Activated naive CD8-positive, alpha-beta T cell treated with anti-CD3 and anti-CD28 coated beads, Interleukin-2, amount 50 U/mL, for 24 hours (primary cell): ENCODE measurements at regions not wholly inside any gene's neighbourhood (a gene's known extent, or its start where the extent isn't known, plus 50 kb on each side); places are given as distances from the start of the nearest gene placed in this dataset.
"Not testable (repeated sequence)": the region's sequence is repeated elsewhere in the genome, so short reads cannot be mapped to it uniquely, and the experiment has no call there.

Experiments
- ATAC-seq: fragments of 150-1000 bp; cut with Tn5 transposase; one replicate; pipeline ENCODE4 v1.10.0; 2021
- DNase-seq: peaks from one replicate; pipeline ENCODE4 v3.0.0; 2021
- H3K27ac Mint-ChIP-seq: one replicate; pipeline ENCODE4 v1.8.0; 2021; ENCODE audit warnings: mild to moderate bottlenecking, mixed read lengths
- H3K27me3 Mint-ChIP-seq: one replicate; pipeline ENCODE4 v1.8.0; 2021; ENCODE audit warnings: mixed read lengths
- H3K36me3 Mint-ChIP-seq: one replicate; pipeline ENCODE4 v1.8.0; 2021; ENCODE audit warnings: low read depth, mixed read lengths
- H3K4me1 Mint-ChIP-seq: one replicate; pipeline ENCODE4 v1.8.0; 2021; ENCODE audit warnings: mixed read lengths
- H3K4me3 Mint-ChIP-seq: one replicate; pipeline ENCODE4 v1.8.0; 2021; ENCODE audit warnings: mild to moderate bottlenecking, moderate library complexity, mixed read lengths
- H3K9me3 Mint-ChIP-seq: one replicate; pipeline ENCODE4 v1.8.0; 2021; ENCODE audit warnings: mixed read lengths

DNA sequence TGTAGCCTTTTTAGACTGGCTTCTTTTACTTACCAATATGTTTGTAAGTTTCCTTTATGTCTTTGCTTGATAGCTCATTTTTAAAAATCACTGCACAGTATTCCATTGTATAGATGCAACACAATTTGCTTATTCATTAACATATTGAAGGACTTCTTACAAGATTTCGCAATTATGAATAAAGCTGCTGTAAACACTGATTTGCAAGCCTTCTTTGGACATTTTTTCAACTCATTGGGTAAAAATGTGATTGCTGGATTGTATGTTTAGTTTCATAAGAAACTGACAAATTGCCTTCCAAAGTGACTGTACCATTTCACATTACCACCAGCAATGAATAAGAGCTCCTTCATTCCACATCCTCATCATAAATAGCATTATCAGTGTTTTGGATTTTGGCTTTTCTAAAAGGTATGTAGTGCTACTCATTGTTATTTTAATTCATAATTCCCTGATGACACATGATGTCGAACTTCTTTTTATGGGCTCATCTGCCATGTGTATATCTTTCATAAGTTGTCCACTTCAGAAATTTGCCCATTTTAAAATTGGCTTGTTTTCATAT is 80.7 kb downstream of the TFAP2B start:
- Mint-ChIP-seq H3K4me3 (no peak overlapping the region), H3K9me3 (peaks cover 10% of the 10 kb centered on the region)

DNA sequence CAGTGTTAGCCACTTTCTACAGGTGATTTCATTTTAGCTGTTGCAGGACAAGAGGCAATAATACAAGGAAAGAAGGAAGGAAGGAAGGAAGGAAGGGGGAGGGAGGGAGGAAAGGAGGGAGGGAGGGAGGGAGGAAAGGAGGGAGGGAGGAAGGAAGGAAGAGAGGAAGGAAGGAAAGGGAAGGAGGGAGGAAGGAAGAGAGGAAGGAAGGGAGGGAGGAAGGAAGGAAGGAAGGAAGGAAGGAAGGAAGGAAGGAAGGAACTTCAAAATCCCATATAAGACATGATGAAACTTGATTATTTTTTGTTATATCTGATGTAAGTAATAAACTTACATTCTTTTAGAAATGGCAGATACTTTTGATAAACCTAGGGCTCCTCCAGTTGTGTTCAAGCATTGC is 83.6 kb downstream of the TFAP2B start:
- ATAC-seq (no peak), DNase-seq (no peak)
- Mint-ChIP-seq H3K27me3 (no peaks in the 10 kb centered on the region), H3K9me3 (no peaks in the 10 kb centered on the region), H3K36me3 (no peaks in the 10 kb centered on the region), H3K4me1 (no peaks in the 10 kb centered on the region), H3K27ac (no peak overlapping the region), H3K4me3 (no peak overlapping the region)

More for the DNA sequence above, 80.7 kb downstream of the TFAP2B start:
- no peak for ATAC-seq
- DNase-seq, result no peak
- Mint-ChIP-seq H3K27ac (no peak overlapping the region), H3K4me1 (no peaks in the 10 kb centered on the region), H3K27me3 (no peaks in the 10 kb centered on the region), H3K36me3 (no peaks in the 10 kb centered on the region)

DNA sequence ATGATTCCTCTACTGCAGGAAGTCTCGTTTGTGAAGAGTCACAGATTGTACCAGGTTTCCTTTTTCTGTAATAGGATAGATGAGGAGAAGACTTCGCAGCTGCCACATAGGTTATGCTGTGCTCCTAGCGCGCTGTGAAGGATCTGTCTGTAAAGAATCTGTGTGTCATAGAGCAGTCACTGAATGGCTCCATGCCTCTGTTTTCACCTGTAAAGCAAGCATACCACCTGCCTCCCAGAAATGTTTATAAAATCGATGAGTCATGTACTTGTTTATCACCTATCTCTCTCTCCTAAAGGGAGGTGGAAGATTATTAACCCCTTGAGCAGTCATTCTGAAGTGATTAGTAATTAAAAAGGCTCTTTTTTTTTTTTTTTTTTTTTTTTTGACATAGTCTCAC is 86.6 kb downstream of the TFAP2B start:
- H3K27me3 Mint-ChIP-seq, result no peaks in the 10 kb centered on the region
- no peak overlapping the region for H3K4me3 Mint-ChIP-seq
- H3K27ac Mint-ChIP-seq, result no peak overlapping the region
- H3K9me3 Mint-ChIP-seq, result no peaks in the 10 kb centered on the region
- ATAC-seq (no peak), DNase-seq (no peak)
- no peaks in the 10 kb centered on the region for H3K36me3 Mint-ChIP-seq
- H3K4me1 Mint-ChIP-seq, result no peaks in the 10 kb centered on the region

DNA sequence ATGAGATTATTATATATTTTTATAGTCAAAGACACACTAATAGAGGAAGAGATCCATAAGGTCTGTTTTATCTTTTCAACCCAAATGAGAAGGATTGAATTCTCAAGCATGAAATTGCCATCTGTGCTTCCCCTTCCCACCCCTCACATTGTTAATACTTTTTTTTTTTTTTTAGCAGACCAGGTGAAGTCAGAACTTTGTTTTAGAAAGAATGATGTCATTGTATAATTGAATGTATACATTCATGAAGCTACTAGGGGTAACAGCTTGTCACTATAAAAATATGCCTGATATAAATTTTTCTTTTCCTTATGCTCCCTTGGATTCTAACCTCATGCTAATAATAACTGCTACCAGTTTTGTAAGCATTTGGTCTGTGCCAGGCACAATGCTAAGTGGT is 88.9 kb downstream of the TFAP2B start:
- no peaks in the 10 kb centered on the region for H3K36me3 Mint-ChIP-seq
- DNase-seq (no peak), ATAC-seq (no peak)
- no peak overlapping the region for H3K4me3 Mint-ChIP-seq
- no peaks in the 10 kb centered on the region for H3K27me3 Mint-ChIP-seq
- H3K4me1 Mint-ChIP-seq, result no peaks in the 10 kb centered on the region
- H3K27ac Mint-ChIP-seq, result no peak overlapping the region
- no peaks in the 10 kb centered on the region for H3K9me3 Mint-ChIP-seq

DNA sequence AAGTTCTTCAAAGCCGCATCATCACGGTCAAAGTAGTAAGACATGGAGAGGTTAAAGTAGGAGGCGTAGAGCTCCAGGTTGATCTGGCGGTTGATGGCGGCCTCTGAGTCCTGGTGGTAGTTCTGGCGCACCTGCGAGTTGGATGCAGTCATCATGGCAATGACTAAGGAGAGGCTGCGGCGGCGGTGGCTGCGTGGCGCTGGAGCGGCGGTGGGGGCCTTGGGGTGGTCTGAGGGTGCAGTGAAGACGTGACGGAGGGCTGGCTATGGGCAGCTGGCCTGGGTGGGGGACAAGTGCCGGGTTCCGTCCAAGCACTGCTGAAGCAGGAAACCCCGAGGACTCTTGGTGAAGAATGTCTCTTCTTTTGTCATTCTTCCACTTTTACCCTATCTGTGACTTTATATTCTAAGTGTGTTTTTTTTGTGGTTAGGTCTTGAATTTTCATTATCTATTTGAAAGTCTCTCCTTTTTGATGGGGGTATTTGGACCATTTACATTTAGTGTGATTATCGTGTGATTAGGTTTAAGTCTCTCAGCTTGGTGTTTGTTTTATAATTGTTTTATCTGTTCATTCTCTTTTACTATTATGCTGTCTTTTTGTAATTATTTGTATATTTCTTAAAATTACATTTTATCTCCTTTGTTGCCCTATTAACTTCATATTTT is 94.6 kb downstream of the TFAP2B start:
- Mint-ChIP-seq H3K36me3 (no peaks in the 10 kb centered on the region), H3K27ac (no peak overlapping the region), H3K4me3 (no peak overlapping the region), H3K4me1 (no peaks in the 10 kb centered on the region), H3K27me3 (no peaks in the 10 kb centered on the region), H3K9me3 (peaks cover 4% of the 10 kb centered on the region)
- no peak for ATAC-seq
- no peak for DNase-seq

DNA sequence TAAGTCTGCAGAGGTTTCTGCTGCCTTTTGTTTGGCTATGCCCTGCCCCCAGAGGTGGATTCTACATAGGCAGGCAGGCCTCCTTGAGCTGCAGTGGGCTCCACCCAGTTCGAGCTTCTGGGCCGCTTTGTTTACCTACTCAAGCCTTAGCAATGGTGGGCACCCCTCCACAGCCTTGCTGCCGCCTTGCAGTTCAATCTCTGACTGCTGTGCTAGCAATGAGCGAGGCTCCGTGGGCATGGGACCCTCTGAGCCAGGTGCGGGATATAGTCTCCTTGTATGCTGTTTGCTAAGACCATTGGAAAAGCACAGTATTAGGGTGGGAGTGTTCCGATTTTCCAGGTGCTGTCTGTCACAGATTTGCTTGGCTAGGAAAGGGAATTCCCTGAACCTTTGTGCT is 102.7 kb downstream of the TFAP2B start:
- DNase-seq, H3K4me3 Mint-ChIP-seq, H3K4me1 Mint-ChIP-seq, H3K27ac Mint-ChIP-seq, H3K27me3 Mint-ChIP-seq, ATAC-seq, H3K36me3 Mint-ChIP-seq: not testable (repeated sequence)
- peaks cover 15% of the 10 kb centered on the region for H3K9me3 Mint-ChIP-seq

GRCh38 chr6:50921968-50922367 is 103.3 kb downstream of the TFAP2B start:
- no peaks in the 10 kb centered on the region for H3K27me3 Mint-ChIP-seq
- no peaks in the 10 kb centered on the region for H3K36me3 Mint-ChIP-seq
- H3K9me3 Mint-ChIP-seq, result peaks cover 15% of the 10 kb centered on the region
- H3K4me1 Mint-ChIP-seq, result no peaks in the 10 kb centered on the region
- ATAC-seq (no peak), DNase-seq (no peak)
- no peak overlapping the region for H3K4me3 Mint-ChIP-seq
- no peak overlapping the region for H3K27ac Mint-ChIP-seq

- ATAC-seq, result no peak
- Mint-ChIP-seq H3K4me1 (no peaks in the 10 kb centered on the region), H3K27ac (peak overlapping the region; percentile 20), H3K36me3 (no peaks in the 10 kb centered on the region), H3K4me3 (no peak overlapping the region), H3K27me3 (no peaks in the 10 kb centered on the region), H3K9me3 (peaks cover 15% of the 10 kb centered on the region)
- DNase-seq, result no peak
These were observed 104.2 kb downstream of the TFAP2B start for GRCh38 chr6:50922579-50923525.

- Mint-ChIP-seq H3K4me3 (no peak overlapping the region), H3K4me1 (no peaks in the 10 kb centered on the region), H3K9me3 (peaks cover 15% of the 10 kb centered on the region), H3K36me3 (no peaks in the 10 kb centered on the region), H3K27me3 (no peaks in the 10 kb centered on the region), H3K27ac (no peak overlapping the region)
- no peak for DNase-seq
- ATAC-seq, result no peak
These were observed 106.1 kb downstream of the TFAP2B start for GRCh38 chr6:50924758-50925157.

DNA sequence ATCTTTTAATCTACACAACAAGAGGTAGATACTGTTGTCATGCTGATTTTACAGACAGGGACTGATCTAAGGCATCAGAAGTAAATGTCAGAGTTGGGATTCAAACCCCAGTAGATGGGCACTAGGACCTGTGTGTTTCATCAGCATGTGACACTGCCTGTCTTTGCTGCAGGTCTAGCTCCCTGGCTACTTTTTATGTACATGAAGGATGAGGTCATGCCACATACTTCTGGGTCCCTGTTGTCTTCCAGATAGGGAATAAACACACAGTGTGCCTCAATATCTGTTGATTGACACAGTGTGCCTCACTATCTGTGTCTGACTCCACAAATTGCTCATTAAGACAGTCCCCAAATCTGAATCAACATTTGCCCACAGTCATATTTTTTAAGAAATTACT is 106.9 kb downstream of the TFAP2B start:
- DNase-seq, result no peak
- Mint-ChIP-seq H3K4me1 (no peaks in the 10 kb centered on the region), H3K27me3 (no peaks in the 10 kb centered on the region), H3K27ac (no peak overlapping the region), H3K4me3 (no peak overlapping the region), H3K9me3 (peaks cover 10% of the 10 kb centered on the region), H3K36me3 (no peaks in the 10 kb centered on the region)
- no peak for ATAC-seq

GRCh38 chr6:50925981-50926380 is 107.3 kb downstream of the TFAP2B start:
- H3K36me3 Mint-ChIP-seq, result no peaks in the 10 kb centered on the region
- DNase-seq (no peak), ATAC-seq (no peak)
- no peaks in the 10 kb centered on the region for H3K27me3 Mint-ChIP-seq
- no peaks in the 10 kb centered on the region for H3K4me1 Mint-ChIP-seq
- no peak overlapping the region for H3K4me3 Mint-ChIP-seq
- no peak overlapping the region for H3K27ac Mint-ChIP-seq
- H3K9me3 Mint-ChIP-seq, result peaks cover 8% of the 10 kb centered on the region

DNA sequence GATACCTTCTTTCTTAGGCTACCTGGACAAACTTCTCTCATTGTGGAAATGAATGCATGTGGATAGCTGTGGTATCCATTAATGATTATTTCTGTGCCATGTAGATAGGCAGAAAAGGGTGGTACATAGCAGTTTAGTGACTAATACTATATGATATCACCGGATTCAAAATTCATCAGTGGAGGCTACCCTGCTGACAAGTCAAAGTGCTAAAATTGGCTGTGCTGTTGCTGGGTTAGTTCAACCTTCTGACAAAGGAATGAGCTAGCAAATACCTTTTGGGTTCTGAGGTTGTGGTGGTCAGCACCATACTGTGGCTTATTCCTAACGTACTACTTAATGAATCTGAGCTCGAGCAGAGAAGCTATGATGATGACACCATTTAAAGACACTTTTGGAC is 109.1 kb downstream of the TFAP2B start:
- Mint-ChIP-seq H3K4me1 (no peaks in the 10 kb centered on the region), H3K27me3 (no peaks in the 10 kb centered on the region), H3K36me3 (no peaks in the 10 kb centered on the region), H3K9me3 (peaks cover 3% of the 10 kb centered on the region), H3K4me3 (no peak overlapping the region), H3K27ac (no peak overlapping the region)
- ATAC-seq (no peak), DNase-seq (no peak)

- Mint-ChIP-seq H3K9me3 (no peaks in the 10 kb centered on the region), H3K4me3 (no peak overlapping the region), H3K27me3 (no peaks in the 10 kb centered on the region), H3K36me3 (no peaks in the 10 kb centered on the region), H3K27ac (no peak overlapping the region), H3K4me1 (no peaks in the 10 kb centered on the region)
- DNase-seq, result no peak
- ATAC-seq, result no peak
These were observed 110.7 kb downstream of the TFAP2B start for GRCh38 chr6:50929323-50929722.

- Mint-ChIP-seq H3K27ac (no peak overlapping the region), H3K9me3 (no peaks in the 10 kb centered on the region), H3K27me3 (no peaks in the 10 kb centered on the region), H3K4me3 (no peak overlapping the region), H3K4me1 (no peaks in the 10 kb centered on the region), H3K36me3 (no peaks in the 10 kb centered on the region)
- no peak for ATAC-seq
- no peak for DNase-seq
These were observed 116.8 kb downstream of the TFAP2B start for GRCh38 chr6:50935442-50935841.

DNA sequence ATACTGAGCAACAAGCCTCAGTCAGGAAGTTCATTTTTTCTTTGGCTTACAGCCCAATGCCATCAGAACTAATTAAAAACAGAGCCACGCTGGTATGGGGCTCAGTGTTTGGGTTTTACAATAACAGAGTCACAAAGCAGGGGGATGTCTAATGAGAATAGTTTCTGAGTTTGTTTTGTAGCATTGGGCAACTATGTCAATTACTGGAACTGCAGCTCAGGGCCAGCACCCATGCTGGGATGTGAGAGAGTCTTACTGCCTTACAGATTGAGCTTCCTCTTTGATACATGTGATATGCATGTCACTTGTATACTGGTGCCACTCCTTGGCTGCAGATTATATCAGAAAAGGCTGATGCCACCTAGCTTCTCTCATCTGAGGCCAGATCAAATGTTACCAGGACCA is 117.6 kb downstream of the TFAP2B start:
- H3K27me3 Mint-ChIP-seq, result no peaks in the 10 kb centered on the region
- no peak for DNase-seq
- no peak for ATAC-seq
- H3K36me3 Mint-ChIP-seq, result no peaks in the 10 kb centered on the region
- H3K9me3 Mint-ChIP-seq, result peaks cover 6% of the 10 kb centered on the region
- no peak overlapping the region for H3K4me3 Mint-ChIP-seq
- no peaks in the 10 kb centered on the region for H3K4me1 Mint-ChIP-seq
- no peak overlapping the region for H3K27ac Mint-ChIP-seq
